Prostate gland (tissue), 2 donors: ENCODE measurements at regions not wholly inside any gene's neighbourhood (a gene's known extent, or its start where the extent isn't known, plus 50 kb on each side); places are given as distances from the start of the nearest gene placed in this dataset.

ENCODE experiments used
- POLR2A ChIP-seq: fragments of 450-650 bp; IDR thresholded peaks from one replicate; pipeline ENCODE4 v1.6.1; 2016; ENCODE audit warnings: antibody characterized with exemption, mild to moderate bottlenecking
- TF ChIP-seq, protein P1 (sequence below), 4 experiments: fragments of 200-600 bp in 2 of 4; fragments of 450-650 bp in 2 of 4; sonication (generic) in 2 of 4; IDR thresholded peaks; 1 replicate in 3 of 4; 2 replicates in 1 of 4; pipeline ENCODE4 v1.5.1; 2016 to 2019; ENCODE audit warnings: antibody characterized with exemption in 4 of 4, mild to moderate bottlenecking in 2 of 4, moderate library complexity in 2 of 4

DNA sequence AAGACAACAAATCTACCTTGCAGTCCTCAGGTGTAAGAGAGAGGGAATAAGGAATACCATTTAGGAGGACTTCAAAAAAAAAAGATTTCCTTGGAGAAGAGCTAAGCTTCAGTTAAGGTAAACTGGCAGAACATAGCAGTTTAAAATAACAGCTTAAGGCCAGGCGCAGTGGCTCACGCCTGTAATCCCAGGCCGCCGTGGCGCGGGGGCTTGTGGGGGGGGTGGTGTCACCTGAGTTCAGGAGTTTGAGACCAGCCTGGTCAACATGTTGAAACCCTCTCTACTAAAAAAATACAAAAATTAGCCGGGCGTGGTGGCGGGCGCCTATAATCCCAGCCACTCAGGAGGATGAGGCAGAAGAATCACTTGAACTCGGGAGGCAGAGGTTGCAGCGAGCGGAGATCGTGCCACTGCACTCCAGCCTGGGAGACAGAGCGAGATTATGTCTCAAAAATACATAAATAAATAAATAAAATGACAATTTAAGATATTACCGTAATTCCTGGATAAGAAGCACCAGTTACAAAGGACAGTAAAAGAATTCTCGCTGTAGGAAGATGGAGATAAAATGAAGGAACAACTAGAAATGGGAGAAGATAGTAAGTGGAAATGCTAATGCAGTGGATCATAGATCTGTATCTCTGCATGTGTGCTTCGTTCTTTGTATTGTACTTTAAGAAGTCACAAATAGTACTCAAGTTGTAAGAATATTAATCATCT, 1140.2 kb downstream of the NCAM2 start:
- TF ChIP-seq, protein P1, sequence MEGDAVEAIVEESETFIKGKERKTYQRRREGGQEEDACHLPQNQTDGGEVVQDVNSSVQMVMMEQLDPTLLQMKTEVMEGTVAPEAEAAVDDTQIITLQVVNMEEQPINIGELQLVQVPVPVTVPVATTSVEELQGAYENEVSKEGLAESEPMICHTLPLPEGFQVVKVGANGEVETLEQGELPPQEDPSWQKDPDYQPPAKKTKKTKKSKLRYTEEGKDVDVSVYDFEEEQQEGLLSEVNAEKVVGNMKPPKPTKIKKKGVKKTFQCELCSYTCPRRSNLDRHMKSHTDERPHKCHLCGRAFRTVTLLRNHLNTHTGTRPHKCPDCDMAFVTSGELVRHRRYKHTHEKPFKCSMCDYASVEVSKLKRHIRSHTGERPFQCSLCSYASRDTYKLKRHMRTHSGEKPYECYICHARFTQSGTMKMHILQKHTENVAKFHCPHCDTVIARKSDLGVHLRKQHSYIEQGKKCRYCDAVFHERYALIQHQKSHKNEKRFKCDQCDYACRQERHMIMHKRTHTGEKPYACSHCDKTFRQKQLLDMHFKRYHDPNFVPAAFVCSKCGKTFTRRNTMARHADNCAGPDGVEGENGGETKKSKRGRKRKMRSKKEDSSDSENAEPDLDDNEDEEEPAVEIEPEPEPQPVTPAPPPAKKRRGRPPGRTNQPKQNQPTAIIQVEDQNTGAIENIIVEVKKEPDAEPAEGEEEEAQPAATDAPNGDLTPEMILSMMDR (IDR thresholded peaks at IDR 0.05): no peak
- no peak for TF ChIP-seq POLR2A
